Esophagus muscularis mucosa (tissue), 4 donors: ENCODE measurements at regions not wholly inside any gene's neighbourhood (a gene's known extent, or its start where the extent isn't known, plus 50 kb on each side); places are given as distances from the start of the nearest gene placed in this dataset.

ENCODE experiments used
- DNase-seq: peaks from one replicate; pipeline ENCODE4 v3.0.0-alpha.2; 2017; ENCODE audit errors: extremely low spot score
- H3K27ac ChIP-seq, 4 donors: fragments of 200-600 bp; sonication (generic); replicated peaks in 1 of 4; 1 replicate in 3 of 4; 2 replicates in 1 of 4; pipeline ENCODE4 v1.5.1; 2016 to 2019; ENCODE audit warnings: mild to moderate bottlenecking in 1 of 4
- H3K27me3 ChIP-seq, 4 donors: fragments of 200-600 bp; sonication (generic); one replicate each; pipeline versions ENCODE4 v1.5.1 to v1.6.0; 2016 to 2019
- H3K36me3 ChIP-seq, 4 donors: fragments of 200-600 bp; sonication (generic); one replicate each; pipeline ENCODE4 v1.5.1; 2016 to 2019
- H3K4me1 ChIP-seq, 4 donors: fragments of 200-600 bp; sonication (generic); one replicate each; pipeline ENCODE4 v1.5.1; 2016 to 2019
- H3K4me3 ChIP-seq, 4 donors: fragments of 200-600 bp; sonication (generic); 1 replicate in 2 of 4; 2 replicates in 2 of 4; pipeline ENCODE4 v1.5.1; 2016 to 2019; ENCODE audit warnings: mild to moderate bottlenecking in 4 of 4, moderate library complexity in 1 of 4
- H3K9me3 ChIP-seq, 4 donors: fragments of 200-600 bp; sonication (generic); 1 replicate in 3 of 4; 2 replicates in 1 of 4; pipeline ENCODE4 v1.5.1; 2016 to 2019
- CTCF ChIP-seq, 3 experiments: fragments of 200-600 bp in 2 of 3; fragments of 450-650 bp in 1 of 3; sonication (generic) in 2 of 3; IDR thresholded peaks; one replicate each; pipeline ENCODE4 v1.5.1; 2017 to 2019; ENCODE audit warnings: antibody characterized with exemption in 3 of 3, mild to moderate bottlenecking in 2 of 3, moderate library complexity in 1 of 3
- EP300 ChIP-seq: sonication (generic); formaldehyde crosslinking; IDR thresholded peaks from one replicate; pipeline ENCODE4 v1.6.1; 2017; ENCODE audit warnings: antibody characterized with exemption
- POLR2A ChIP-seq: fragments of 450-650 bp; IDR thresholded peaks from one replicate; pipeline ENCODE4 v1.6.1; 2017; ENCODE audit warnings: antibody characterized with exemption, moderate library complexity, mild to moderate bottlenecking, low read depth
- POLR2AphosphoS5 ChIP-seq, 2 donors: sonication (generic); formaldehyde crosslinking; IDR thresholded peaks; one replicate each; pipeline ENCODE4 v1.6.1; 2017; ENCODE audit warnings: antibody characterized with exemption in 2 of 2
- WGBS: methylation state at CpG from one replicate; pipeline ENCODE4 v1.1.5; 2018; 5-methylcytosine and 5-hydroxymethylcytosine counted together
- intact Hi-C: fragments of 100-400 bp; cut with DNase I; formaldehyde crosslinking; loops from one replicate; pipeline ENCODE4 v1.15.1; 2023

- intact Hi-C loops = no loop called here
- WGBS = 57% methylated on average over 2 of the region's 2 CpGs
- Histone ChIP-seq H3K4me1 (no peaks in the 10 kb centered on the region), H3K36me3 (no peaks in the 10 kb centered on the region), H3K4me3 (no peak overlapping the region), H3K27ac (no peak overlapping the region), H3K27me3 (peaks cover 0 to 6% (median 0%) of the 10 kb centered on the region in 4 donors), H3K9me3 (peaks cover 0 to 8% (median 2%) of the 10 kb centered on the region in 4 donors)
- no peak for DNase-seq
- TF ChIP-seq POLR2AphosphoS5 (IDR thresholded peaks at IDR 0.05) = no peak
- no peak for TF ChIP-seq POLR2A
- TF ChIP-seq EP300 = no peak
- TF ChIP-seq CTCF (IDR thresholded peaks at IDR 0.05) = no peak
Measured at GRCh38 chr5:175113947-175114346, 330.0 kb downstream of the DRD1 start.

GRCh38 chr5:175109058-175109755 lies 334.8 kb downstream of the DRD1 start:
- Histone ChIP-seq H3K27me3 (peaks cover 0 to 5% (median 0%) of the 10 kb centered on the region in 4 donors), H3K4me3 (no peak overlapping the region), H3K4me1 (no peaks in the 10 kb centered on the region), H3K9me3 (peaks cover 0 to 9% (median 2%) of the 10 kb centered on the region in 4 donors), H3K27ac (no peak overlapping the region), H3K36me3 (no peaks in the 10 kb centered on the region)
- 90% methylated on average over 4 of the region's 4 CpGs for WGBS
- TF ChIP-seq POLR2AphosphoS5 (IDR thresholded peaks at IDR 0.05) (no peak), CTCF (IDR thresholded peaks at IDR 0.05) (no peak), EP300 (no peak), POLR2A (no peak)
- peak; percentile 57 for DNase-seq
- intact Hi-C loops = no loop called here

- no peaks in the 10 kb centered on the region for H3K36me3 ChIP-seq
- 66% methylated on average over 5 of the region's 5 CpGs for WGBS
- TF ChIP-seq CTCF (IDR thresholded peaks at IDR 0.05) = no peak
- no peak for TF ChIP-seq EP300
- no peak for TF ChIP-seq POLR2A
- no peak for TF ChIP-seq POLR2AphosphoS5 (IDR thresholded peaks at IDR 0.05)
- peaks cover 0 to 5% (median 0%) of the 10 kb centered on the region in 4 donors for H3K27me3 ChIP-seq
- intact Hi-C loops = no loop called here
- H3K9me3 ChIP-seq = peaks cover 0 to 9% (median 2%) of the 10 kb centered on the region in 4 donors
- no peak overlapping the region for H3K27ac ChIP-seq
- no peak for DNase-seq
- no peak overlapping the region for H3K4me3 ChIP-seq
- H3K4me1 ChIP-seq = no peaks in the 10 kb centered on the region
Measured at GRCh38 chr5:175107865-175108264, 336.1 kb downstream of the DRD1 start.

- 87% methylated on average over 1 of the region's 1 CpG for whole genome bisulfite sequencing
- no peak for TF ChIP-seq POLR2A
- TF ChIP-seq EP300 = no peak
- TF ChIP-seq POLR2AphosphoS5 (IDR thresholded peaks at IDR 0.05) = no peak
- no peak for TF ChIP-seq CTCF (IDR thresholded peaks at IDR 0.05)
- intact Hi-C loops = no loop called here
- Histone ChIP-seq H3K9me3 (peaks cover 0 to 9% (median 2%) of the 10 kb centered on the region in 4 donors), H3K27me3 (peaks cover 0 to 5% (median 0%) of the 10 kb centered on the region in 4 donors), H3K27ac (no peak overlapping the region), H3K4me1 (no peaks in the 10 kb centered on the region), H3K4me3 (no peak overlapping the region), H3K36me3 (no peaks in the 10 kb centered on the region)
- DNase-seq = no peak
Measured at GRCh38 chr5:175107028-175107588, 336.9 kb downstream of the DRD1 start.
